Endothelial cell (in vitro differentiated cells): ENCODE measurements at regions not wholly inside any gene's neighbourhood (a gene's known extent, or its start where the extent isn't known, plus 50 kb on each side); places are given as distances from the start of the nearest gene placed in this dataset.
A peak's percentile ranks its signal among the peaks of the same experiment; 100 is the strongest.

Experiments
- DNase-seq: peaks from one replicate; pipeline ENCODE4 v3.0.0; 2021; ENCODE audit warnings: low spot score
- H3K27ac Mint-ChIP-seq: one replicate; pipeline ENCODE4 v1.8.0; 2021; ENCODE audit warnings: mixed read lengths, inconsistent platforms; ENCODE audit not compliant: unreplicated experiment
- H3K27me3 Mint-ChIP-seq: one replicate; pipeline ENCODE4 v1.8.0; 2021; ENCODE audit warnings: mild to moderate bottlenecking, moderate library complexity, mixed read lengths, inconsistent platforms; ENCODE audit not compliant: unreplicated experiment
- H3K36me3 Mint-ChIP-seq: one replicate; pipeline ENCODE4 v1.8.0; 2021; ENCODE audit warnings: mild to moderate bottlenecking, low read depth, mixed read lengths, inconsistent platforms; ENCODE audit not compliant: unreplicated experiment
- H3K4me1 Mint-ChIP-seq: one replicate; pipeline ENCODE4 v1.8.0; 2021; ENCODE audit warnings: mild to moderate bottlenecking, mixed read lengths, inconsistent platforms; ENCODE audit not compliant: unreplicated experiment
- H3K4me3 Mint-ChIP-seq: one replicate; pipeline ENCODE4 v1.8.0; 2021; ENCODE audit warnings: mild to moderate bottlenecking, mixed read lengths, inconsistent platforms; ENCODE audit not compliant: unreplicated experiment
- H3K9me3 Mint-ChIP-seq: one replicate; pipeline ENCODE4 v1.8.0; 2021; ENCODE audit warnings: mixed read lengths, inconsistent platforms; ENCODE audit not compliant: unreplicated experiment
- TF ChIP-seq, protein P1 (sequence below): fragments of 200-600 bp; sonication (generic); IDR thresholded peaks from one replicate; pipeline ENCODE4 v1.5.0; 2021; ENCODE audit warnings: antibody characterized with exemption; ENCODE audit not compliant: unreplicated experiment

GRCh38 chr2:6254441-6254840, 562.3 kb downstream of the SOX11 start:
- peak overlapping the region; percentile 27 for H3K27ac Mint-ChIP-seq
- H3K27me3 Mint-ChIP-seq, result peaks cover 3% of the 10 kb centered on the region
- no peak for DNase-seq
- TF ChIP-seq, protein P1, sequence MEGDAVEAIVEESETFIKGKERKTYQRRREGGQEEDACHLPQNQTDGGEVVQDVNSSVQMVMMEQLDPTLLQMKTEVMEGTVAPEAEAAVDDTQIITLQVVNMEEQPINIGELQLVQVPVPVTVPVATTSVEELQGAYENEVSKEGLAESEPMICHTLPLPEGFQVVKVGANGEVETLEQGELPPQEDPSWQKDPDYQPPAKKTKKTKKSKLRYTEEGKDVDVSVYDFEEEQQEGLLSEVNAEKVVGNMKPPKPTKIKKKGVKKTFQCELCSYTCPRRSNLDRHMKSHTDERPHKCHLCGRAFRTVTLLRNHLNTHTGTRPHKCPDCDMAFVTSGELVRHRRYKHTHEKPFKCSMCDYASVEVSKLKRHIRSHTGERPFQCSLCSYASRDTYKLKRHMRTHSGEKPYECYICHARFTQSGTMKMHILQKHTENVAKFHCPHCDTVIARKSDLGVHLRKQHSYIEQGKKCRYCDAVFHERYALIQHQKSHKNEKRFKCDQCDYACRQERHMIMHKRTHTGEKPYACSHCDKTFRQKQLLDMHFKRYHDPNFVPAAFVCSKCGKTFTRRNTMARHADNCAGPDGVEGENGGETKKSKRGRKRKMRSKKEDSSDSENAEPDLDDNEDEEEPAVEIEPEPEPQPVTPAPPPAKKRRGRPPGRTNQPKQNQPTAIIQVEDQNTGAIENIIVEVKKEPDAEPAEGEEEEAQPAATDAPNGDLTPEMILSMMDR, result no peak
- no peak overlapping the region for H3K4me3 Mint-ChIP-seq
- no peaks in the 10 kb centered on the region for H3K36me3 Mint-ChIP-seq
- H3K4me1 Mint-ChIP-seq, result peaks cover 3% of the 10 kb centered on the region
- H3K9me3 Mint-ChIP-seq, result peaks cover 8% of the 10 kb centered on the region

DNA sequence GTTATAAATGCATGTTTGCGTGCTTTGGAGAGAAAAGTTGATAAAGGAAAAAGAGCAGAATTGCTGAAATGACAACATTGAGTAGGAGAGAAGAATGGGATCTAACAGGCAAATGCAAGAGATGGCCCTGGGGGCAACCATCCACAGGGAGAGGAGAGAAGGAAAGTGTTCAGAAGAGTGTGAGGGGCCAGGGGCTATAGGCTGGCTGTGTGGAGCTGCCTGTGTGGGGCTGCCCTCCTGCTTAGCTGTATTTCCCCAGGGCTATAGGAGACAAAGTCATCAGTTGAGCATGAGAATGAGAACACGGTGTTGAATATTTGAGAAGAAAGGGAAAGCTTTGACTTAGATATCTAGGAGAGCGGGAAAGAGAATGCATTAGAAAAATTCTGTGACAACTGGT, 572.0 kb downstream of the SOX11 start:
- Mint-ChIP-seq H3K4me3 (no peak overlapping the region), H3K27ac (no peak overlapping the region), H3K36me3 (no peaks in the 10 kb centered on the region), H3K9me3 (no peaks in the 10 kb centered on the region), H3K4me1 (no peaks in the 10 kb centered on the region), H3K27me3 (no peaks in the 10 kb centered on the region)
- DNase-seq, result no peak
- TF ChIP-seq, protein P1, result no peak

DNA sequence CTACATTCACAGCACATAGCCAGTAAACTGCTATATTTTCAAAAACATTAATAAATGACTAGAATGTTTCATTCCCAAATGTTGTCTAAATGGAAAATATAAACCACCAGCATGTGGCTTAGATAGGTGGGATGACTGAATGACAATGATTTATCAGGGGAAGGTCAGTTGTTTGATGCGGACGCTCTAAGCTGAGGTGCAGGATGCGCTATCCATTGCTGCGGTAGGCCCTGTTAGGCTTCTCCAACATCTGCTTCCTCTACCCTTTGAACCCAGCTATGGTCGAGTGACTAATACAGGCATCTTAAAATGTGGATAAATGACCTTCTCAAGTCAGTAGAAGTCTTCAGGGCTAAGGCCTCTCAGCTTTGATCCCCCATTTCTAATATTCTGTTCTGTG, 584.2 kb downstream of the CMPK2 start:
- Mint-ChIP-seq H3K9me3 (no peaks in the 10 kb centered on the region), H3K4me3 (no peak overlapping the region), H3K27ac (no peak overlapping the region), H3K36me3 (no peaks in the 10 kb centered on the region), H3K27me3 (no peaks in the 10 kb centered on the region), H3K4me1 (no peaks in the 10 kb centered on the region)
- TF ChIP-seq, protein P1, result no peak
- DNase-seq, result no peak

DNA sequence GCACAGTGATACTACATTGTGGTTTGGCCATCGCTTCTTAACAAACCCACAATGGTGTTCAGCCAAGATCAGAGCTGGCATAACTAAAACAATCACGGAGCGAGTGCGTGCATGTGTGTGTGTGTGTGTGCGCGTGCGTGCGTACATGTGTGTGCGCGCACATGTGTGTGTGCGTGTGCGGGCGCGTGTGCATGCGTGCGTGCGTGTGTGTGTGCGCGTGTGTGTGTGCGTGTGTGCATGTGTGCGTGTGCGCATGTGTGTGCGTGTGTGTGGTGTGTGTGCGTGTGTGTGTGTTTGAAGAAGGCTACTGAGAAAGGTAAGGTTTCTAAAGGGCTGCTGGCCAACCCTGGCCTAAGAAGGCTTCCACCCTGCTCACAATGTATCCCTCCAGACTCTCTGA, 582.4 kb downstream of the CMPK2 start:
- H3K4me3 Mint-ChIP-seq, result no peak overlapping the region
- no peak for DNase-seq
- H3K27me3 Mint-ChIP-seq, result no peaks in the 10 kb centered on the region
- H3K9me3 Mint-ChIP-seq, result peaks cover 5% of the 10 kb centered on the region
- TF ChIP-seq, protein P1, result no peak
- no peak overlapping the region for H3K27ac Mint-ChIP-seq
- no peaks in the 10 kb centered on the region for H3K36me3 Mint-ChIP-seq
- no peaks in the 10 kb centered on the region for H3K4me1 Mint-ChIP-seq

- H3K27ac Mint-ChIP-seq, result no peak overlapping the region
- H3K4me3 Mint-ChIP-seq, result no peak overlapping the region
- no peak for DNase-seq
- H3K4me1 Mint-ChIP-seq, result no peaks in the 10 kb centered on the region
- peaks cover 9% of the 10 kb centered on the region for H3K9me3 Mint-ChIP-seq
- no peaks in the 10 kb centered on the region for H3K27me3 Mint-ChIP-seq
- TF ChIP-seq, protein P1, result no peak
- no peaks in the 10 kb centered on the region for H3K36me3 Mint-ChIP-seq
Observed at GRCh38 chr2:6287406-6287805, 578.3 kb downstream of the CMPK2 start.
